Anterior cingulate cortex (tissue), 58 donors: ENCODE measurements at regions not wholly inside any gene's neighbourhood (a gene's known extent, or its start where the extent isn't known, plus 50 kb on each side); places are given as distances from the start of the nearest gene placed in this dataset.
A peak's percentile ranks its signal among the peaks of the same experiment; 100 is the strongest.
"Not testable (repeated sequence)": the region's sequence is repeated elsewhere in the genome, so short reads cannot be mapped to it uniquely, and the experiment has no call there.

Source experiments
- DNase-seq, 58 donors: peaks; one replicate each; lab custom pipeline; 2025; lab: John Stamatoyannopoulos, UW

GRCh38 chr4:13761581-13761980 is 134.1 kb upstream of the BOD1L1 start:
- not testable (repeated sequence) for DNase-seq

GRCh38 chr4:13762130-13762529 is 134.6 kb upstream of the BOD1L1 start:
- no peak for DNase-seq

GRCh38 chr4:13763707-13764106 is 136.2 kb upstream of the BOD1L1 start:
- DNase-seq = no peak

GRCh38 chr4:13765539-13765938 is 138.0 kb upstream of the BOD1L1 start:
- DNase-seq = no peak

- DNase-seq = peak in 40 of 58 donors; percentile 2 to 71 (median 34)
Measured at GRCh38 chr4:13766761-13767540, 139.4 kb upstream of the BOD1L1 start.

- DNase-seq = no peak
Measured at GRCh38 chr4:13777341-13777740, 149.8 kb upstream of the BOD1L1 start.

GRCh38 chr4:13778367-13778766 is 150.8 kb upstream of the BOD1L1 start:
- DNase-seq = no peak

- no peak for DNase-seq
Measured at GRCh38 chr4:13782231-13782630, 154.7 kb upstream of the BOD1L1 start.

- peak in 51 of 58 donors; percentile 4 to 91 (median 53) for DNase-seq
Measured at GRCh38 chr4:13783800-13784411, 156.4 kb upstream of the BOD1L1 start.

- no peak for DNase-seq
Measured at GRCh38 chr4:13793020-13793710, 165.6 kb upstream of the BOD1L1 start.

GRCh38 chr4:13794819-13795565 is 167.5 kb upstream of the BOD1L1 start:
- DNase-seq = no peak

GRCh38 chr4:13797061-13797460 is 169.5 kb upstream of the BOD1L1 start:
- DNase-seq = no peak

GRCh38 chr4:13815231-13815630 is 187.7 kb upstream of the BOD1L1 start:
- DNase-seq = no peak

GRCh38 chr4:13816472-13816871 is 188.9 kb upstream of the BOD1L1 start:
- no peak for DNase-seq

GRCh38 chr4:13821522-13821921 is 194.0 kb upstream of the BOD1L1 start:
- no peak for DNase-seq

GRCh38 chr4:13825822-13826221 is 198.3 kb upstream of the BOD1L1 start:
- not testable (repeated sequence) for DNase-seq

GRCh38 chr4:13829457-13829856 is 201.9 kb upstream of the BOD1L1 start:
- DNase-seq = no peak

GRCh38 chr4:13830449-13830848 is 202.9 kb upstream of the BOD1L1 start:
- DNase-seq = peak in 2 of 58 donors; percentile 1 to 12

GRCh38 chr4:13833171-13833804 is 205.8 kb upstream of the BOD1L1 start:
- DNase-seq = no peak
